Stimulated activated CD4-positive, alpha-beta T cell treated with anti-CD3 and anti-CD28 coated beads, Interleukin-12 subunit alpha, Interleukin-12 subunit beta, amount 100 ng/mL, for 48 hours (primary cell): ENCODE measurements at regions not wholly inside any gene's neighbourhood (a gene's known extent, or its start where the extent isn't known, plus 50 kb on each side); places are given as distances from the start of the nearest gene placed in this dataset.

Source experiments
- DNase-seq, 3 donors: peaks; one replicate each; pipeline ENCODE4 v3.0.0-alpha.2; 2020; ENCODE audit warnings: low read depth in 2 of 3, low spot score in 1 of 3

DNA sequence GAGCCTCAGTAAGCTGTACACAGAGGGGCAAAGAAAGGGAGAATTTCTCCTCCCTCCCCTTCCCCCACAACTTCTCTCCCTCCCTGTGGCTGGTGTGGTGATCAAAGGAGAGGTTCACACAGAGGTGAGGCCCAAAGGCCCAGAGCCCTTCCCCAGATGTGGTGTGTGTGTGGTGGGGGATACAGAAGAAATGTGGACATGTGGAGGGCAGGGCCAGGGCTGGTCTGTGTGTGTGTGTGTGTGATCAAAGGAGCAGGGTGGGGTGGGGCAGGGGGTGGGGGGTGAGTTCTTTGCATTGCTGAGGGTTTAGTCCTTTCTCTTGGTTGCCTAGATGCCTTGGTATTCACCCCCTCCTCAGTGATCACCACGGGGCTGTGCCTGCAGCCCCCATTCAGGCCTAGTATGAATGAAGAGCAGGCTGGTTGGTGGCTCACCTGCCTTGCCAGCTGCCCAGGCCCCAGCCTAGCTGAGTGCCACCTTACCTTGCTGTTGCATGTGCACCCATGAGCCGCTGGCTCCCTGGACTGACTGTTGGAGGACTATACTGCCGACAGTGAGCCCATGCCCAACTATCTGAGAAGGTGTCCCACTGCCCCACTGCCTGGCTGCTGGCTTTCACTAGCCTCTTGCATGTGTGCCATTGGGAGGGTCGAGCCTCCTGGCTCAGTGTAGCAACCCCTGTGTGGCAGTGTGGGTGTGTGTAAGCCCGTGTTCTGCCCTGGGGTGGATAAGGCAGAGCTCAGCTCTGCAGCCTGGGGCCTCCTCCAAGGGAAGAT, 101.9 kb downstream of the EFNB1 start:
- DNase-seq: no peak

DNA sequence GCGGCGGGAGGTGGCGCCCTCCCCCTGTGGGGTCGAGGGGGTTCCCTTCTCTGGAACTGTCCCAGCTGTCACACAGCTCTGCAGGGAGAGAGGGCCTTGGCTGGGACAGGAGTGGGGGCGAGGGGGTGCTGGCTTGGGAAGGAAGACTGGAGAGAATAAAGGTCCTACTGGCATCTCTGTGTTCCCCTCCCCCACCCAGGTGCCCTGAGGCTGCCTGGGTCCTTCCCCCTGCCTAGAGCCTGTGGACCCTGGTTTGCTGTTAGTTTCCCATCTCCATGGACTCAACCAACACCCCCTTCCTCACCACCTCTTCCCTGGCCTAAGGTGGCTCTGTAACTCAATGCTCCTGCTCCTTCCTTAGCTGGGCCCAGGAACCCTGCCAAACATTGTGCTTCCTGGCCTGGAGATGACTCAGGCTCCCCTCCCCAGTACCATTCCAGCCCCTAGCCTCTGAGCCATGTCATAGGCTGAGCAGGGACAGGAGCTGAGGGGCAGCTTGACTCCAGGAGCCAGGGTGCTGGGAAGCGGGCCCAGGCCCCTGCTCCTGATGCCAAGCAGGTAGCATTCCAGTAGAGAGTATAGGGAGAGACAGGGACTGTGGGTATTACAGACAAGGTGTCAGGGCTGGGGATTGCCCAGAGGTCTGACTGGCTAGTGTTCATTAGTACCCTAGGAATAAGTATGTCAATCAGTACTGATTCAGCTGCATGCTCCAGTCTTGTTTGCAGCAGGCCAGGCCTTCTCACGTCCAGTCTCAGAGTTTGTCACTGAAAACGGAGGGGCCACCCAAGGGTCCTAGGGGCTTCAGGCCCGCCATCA, 100.7 kb downstream of the EFNB1 start:
- no peak for DNase-seq

DNA sequence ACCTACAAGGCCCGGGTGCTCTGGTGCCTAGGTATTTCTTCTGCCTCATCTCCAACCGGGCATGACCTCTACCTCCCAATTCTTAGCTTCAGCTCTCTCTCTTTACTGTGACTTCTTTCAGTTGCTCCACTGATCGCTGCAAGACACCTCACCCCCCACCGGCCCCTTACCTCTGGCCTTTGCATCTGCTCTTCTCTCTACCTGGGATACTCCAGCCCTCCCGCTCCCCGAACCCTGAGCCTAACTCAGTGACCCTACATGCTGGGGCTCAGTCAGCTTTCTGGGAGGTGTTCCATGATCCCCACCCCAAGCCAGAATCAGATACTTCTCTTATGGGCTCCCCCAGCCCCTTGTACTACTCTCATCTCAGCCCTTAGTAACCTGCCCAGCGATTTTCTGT, 99.6 kb downstream of the EFNB1 start:
- DNase-seq: no peak

DNA sequence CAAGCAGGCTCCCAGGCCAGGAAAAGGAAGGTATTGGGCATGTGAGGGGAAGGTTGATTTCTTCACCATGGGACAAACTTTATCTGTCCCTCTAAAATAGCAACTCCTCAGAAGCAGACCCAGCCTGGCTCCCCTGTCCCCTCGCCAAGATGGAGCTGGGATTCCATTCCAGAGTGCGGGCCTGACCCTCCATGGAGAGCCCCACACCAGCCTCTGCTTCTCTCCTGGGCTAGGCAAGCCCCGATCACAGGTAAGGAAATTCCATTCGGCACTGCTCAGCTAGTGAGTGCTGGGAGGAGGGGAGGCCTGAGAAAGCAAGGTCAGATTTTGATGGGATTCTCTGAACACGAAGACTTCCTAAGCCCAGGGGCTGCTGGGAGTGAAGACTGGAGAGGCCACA, 98.4 kb downstream of the EFNB1 start:
- no peak for DNase-seq

DNA sequence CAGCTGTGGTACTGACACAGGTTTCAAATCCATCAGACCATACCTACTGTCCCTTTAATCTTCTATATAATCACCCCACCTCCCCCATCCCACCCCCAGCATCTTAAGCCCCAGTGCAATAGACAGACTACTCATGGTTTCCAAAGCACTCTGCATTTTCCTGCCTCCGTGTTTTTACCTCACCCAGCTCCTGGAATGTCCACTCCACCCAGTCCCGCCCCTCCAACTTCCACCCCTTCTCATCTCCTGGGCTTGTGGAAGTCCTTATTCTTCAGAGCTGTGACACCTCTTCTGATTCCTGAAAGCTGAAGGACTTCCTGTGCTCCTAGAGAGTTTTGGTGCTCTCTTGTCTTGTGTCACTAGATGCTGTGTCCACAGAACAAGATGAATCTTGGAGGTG, 94.3 kb downstream of the EFNB1 start:
- no peak for DNase-seq

DNA sequence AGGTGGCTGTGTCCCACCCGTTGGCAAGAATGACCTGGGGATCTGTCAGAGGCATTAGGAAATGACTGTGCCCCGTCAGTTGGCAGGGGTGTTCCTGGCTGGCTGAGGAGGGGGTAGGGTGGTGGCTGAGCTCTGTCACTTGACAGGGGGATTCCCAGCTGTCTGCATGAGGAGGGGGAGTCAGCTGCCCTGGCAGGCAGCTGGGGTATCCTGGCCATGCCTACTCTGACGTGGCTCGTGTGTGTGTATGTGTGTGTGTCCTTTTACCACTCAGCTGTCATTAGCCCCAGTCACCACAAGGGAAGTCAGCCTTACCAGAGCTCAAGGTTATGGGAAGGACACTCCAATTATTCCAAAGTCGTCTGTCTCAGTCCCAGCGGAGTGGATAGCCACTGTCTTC, 93.2 kb downstream of the EFNB1 start:
- DNase-seq: no peak

DNA sequence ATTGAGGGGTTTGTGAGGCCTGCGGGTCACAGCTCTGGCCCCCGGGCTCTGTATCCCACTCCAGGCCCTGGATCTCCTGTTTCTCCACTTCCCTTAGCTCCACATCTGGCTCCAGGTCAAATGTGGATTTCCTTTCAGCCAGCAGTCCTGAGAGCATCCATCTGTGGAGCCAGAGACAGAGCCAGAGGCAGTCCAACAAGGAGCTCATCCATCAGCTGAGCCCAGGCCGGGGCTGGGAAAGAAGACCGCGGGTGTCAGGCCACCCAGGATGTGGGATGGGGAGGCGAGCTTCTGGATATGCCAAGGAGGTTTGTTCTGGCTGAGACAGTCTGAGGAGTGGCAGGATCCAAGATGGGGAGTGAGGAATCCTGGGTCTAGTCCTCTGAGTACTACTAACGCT, 91.7 kb downstream of the EFNB1 start:
- DNase-seq: no peak

DNA sequence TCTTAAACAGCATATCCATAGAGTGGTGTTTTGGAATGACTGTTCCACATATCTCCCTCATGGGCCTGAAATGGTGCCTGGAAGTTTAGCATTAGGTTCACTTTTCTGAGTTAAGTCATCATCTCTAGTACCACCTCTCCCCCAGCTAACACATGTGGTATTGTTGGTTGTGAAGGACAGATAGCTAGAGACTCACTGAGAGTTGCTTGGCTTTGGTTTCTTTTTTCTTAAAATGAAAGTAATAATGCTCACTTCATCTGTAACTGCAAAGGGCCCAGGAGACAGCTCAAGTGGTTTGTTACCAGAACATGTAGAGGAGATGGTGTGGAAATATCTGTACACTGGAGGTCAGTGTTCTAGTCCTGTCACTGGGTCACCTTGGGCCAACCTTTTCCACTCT, 90.9 kb downstream of the EFNB1 start:
- no peak for DNase-seq

DNA sequence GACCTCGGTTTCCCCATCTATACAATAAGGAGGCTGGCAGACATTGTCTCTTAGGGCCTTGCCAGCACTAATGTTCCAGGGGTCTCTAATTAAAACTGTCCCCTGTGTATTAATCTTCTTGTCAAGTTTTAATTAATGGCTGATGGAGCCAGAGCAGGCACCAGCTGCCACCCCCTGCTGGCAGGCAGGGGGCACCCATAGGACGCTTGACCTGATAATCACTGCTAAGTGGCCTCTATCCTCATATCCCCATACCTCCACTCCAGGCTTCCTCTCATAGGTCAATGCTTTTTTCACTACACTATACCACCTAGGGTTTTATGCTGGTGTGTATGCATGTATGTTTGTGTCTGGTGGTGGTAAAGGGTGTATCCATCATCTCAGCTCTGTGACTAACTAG, 89.4 kb downstream of the EFNB1 start:
- DNase-seq: no peak

DNA sequence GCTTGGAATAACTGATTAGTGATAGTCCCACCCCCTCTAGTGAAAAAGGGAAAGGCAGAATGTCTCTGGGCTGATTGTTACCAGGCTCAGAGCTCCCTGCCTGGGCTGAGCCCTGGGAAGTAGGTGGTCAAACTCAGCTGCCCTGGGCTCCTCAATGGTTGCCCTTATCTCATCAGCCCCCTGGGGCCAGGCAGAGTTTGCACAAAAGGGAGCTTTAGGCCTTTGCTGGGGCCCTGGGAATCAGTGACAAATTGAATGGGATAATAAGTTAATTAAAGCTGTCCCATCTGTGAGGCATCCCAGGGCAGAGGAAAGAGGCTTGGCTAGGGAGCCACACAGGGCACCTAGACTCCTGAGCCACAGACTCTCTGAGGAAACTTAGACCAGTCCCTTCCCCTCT, 89.0 kb downstream of the EFNB1 start:
- DNase-seq: no peak

DNA sequence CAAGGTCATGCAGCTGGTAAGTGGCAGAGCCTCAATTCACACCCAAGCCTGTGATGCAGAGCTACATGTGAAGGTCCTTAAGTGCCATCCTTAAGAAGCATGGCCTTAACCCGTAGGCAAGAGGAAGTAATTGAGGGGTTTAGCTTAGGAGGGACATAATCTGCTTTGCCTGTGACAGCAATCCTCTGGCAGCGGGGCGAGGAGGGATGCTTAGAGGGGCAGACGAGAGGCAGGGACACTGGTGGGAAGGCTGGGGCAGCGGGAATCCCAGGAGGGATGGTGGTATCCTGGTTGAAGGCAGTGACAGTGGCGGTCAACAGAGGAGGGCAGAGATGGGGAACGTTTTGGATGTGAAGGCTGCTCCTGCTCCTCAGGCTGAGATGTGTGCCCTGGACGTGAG, 88.1 kb downstream of the EFNB1 start:
- DNase-seq: no peak

DNA sequence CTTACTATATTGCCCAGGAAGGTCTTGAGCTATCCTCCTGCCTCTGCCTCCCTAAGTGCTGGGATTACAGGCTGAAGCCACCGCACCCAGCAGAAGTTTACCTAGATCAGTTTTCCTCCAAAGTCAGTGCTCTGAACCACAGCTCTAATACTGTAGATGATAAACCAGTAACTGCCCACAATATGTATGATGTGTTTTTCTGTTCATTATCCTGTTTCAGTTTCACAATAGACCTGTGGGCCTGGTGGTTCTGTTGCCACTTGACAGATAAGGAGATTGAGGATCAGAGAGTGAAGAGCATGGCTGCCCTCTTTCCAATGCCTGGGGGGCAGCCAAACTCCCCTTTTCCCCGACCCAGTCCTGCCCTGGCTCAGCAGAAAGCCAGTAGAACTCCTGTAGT, 87.0 kb downstream of the EFNB1 start:
- DNase-seq: no peak

DNA sequence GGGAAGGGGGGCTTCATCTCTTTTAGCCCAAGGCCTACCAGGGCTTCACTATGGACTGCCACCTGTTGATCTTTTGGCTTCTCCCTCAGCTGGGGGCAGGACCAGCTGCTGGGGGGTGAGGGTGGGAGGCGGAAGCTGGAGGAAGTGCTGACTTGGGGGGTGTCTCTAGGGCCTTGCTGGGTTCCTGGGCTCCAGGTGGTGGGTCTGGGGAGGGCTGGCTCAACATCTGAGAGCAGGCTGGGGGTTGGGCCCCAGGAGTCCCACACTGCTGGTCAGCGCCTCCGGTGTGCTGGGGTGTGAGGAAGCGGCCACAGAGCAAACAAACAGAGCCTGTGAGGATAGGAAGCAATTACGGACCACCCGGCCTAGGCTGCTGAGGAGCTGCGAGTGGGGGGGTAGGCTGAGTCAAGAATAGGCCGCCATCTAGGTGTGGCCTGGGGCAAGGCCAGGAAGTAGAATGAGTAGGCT, 85.7 kb downstream of the EFNB1 start:
- DNase-seq: no peak

DNA sequence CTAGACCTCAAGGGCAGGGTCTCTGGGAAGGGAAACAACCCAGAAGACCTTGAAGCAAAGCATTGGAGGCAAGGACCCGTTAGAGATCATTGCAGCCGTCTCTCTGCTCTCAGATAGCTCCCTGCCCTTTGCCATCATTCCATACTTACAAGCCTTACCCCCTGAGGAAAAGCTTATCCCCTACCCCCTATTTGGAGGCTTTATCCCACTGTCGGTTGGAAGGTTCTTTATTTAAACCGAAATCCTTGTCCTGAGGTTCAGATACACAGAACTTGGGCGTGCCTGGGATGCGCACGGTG, 84.4 kb downstream of the EFNB1 start:
- DNase-seq: no peak

DNA sequence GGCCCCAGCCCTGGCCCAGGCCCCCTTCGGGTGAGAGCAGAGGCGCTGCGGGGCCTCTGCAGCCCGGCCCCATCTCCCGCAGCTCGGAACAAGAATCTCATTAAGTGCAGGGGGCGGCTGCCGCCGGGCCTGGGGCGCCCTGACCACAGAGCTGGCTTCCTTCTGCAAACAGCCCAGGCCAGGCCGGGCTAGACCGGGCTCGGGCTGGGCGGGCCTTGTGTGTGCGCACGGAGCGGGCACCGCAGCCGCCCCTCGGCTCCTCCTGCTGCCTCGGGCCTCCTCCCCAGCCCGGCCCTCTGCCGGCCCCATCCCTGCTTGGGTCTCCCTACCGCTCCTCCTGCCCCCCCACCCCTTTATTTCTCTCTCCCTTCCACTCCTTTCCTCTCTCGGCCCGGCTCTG, 83.3 kb downstream of the EFNB1 start:
- DNase-seq: no peak

DNA sequence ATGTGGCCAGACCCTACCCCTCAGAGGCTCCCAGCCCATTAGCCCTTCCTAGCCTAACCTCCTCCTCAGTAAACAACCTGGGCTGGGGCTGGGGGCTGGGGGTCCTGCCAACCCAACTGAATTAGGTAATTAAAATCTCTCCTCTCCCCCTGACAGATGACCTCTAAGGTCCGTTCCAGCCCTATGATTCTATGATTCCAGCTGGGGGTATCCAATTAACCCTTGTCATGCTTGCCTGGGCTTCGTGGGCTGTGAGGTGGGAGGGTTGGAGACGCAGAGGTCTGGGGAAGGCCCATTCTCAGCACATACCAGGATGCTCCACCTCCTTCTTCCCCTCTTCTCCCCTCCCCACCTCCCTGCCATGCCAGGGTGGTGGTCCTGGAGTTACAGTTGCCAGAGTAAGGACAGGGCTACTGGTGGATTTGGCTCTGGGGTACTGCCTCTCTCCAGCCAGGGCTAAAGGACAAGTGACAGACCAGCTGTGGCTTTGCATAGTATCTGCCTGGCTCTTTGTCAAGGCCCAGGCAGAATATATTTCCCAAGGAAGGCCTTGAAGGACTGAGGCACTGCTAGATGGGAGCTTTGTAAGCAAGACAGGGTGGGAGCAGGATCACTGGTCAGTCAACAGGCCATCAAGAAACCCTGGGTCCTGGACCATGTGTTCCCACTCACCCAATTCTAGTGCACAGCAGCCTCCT, 82.1 kb downstream of the EFNB1 start:
- DNase-seq: no peak

DNA sequence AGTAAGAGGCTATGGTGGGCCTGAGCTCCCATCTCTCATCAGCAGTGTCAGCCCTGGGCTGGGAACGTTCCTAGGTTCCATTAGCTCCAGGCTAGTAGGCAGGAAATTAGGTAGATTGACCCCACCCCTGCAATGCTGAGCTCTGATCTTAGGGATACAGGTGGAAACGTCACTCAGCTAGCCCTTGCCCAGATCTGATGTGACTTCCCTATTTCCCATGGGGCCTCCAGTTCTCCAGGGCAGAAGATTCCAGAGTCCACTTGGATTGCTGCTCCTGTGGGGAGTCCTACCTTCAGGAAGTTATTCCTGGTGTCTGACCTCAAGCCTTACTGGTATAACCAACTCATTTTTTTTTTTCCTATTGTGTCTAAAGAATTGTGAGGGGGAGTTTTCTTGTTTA, 81.1 kb downstream of the EFNB1 start:
- DNase-seq: no peak

DNA sequence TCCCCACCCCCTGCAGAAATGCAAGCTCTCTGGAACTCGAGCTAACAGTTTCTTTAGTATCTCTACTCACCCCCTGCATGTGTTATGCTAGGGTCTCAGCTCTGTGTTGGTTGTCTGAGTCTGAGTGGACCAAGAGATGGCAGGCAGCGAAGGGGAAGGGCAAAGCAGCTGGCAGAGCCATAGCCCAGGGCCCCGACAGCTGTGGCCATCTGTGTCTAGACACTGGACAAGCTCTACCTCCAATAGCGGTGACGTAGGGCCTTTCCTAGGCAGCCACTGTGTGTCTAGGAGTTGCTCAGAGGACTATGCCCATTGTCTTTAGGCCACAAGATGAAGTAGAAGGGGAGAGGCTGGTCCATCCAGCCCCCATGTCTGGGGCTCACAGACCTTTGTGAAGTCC, 79.2 kb downstream of the EFNB1 start:
- no peak for DNase-seq

DNA sequence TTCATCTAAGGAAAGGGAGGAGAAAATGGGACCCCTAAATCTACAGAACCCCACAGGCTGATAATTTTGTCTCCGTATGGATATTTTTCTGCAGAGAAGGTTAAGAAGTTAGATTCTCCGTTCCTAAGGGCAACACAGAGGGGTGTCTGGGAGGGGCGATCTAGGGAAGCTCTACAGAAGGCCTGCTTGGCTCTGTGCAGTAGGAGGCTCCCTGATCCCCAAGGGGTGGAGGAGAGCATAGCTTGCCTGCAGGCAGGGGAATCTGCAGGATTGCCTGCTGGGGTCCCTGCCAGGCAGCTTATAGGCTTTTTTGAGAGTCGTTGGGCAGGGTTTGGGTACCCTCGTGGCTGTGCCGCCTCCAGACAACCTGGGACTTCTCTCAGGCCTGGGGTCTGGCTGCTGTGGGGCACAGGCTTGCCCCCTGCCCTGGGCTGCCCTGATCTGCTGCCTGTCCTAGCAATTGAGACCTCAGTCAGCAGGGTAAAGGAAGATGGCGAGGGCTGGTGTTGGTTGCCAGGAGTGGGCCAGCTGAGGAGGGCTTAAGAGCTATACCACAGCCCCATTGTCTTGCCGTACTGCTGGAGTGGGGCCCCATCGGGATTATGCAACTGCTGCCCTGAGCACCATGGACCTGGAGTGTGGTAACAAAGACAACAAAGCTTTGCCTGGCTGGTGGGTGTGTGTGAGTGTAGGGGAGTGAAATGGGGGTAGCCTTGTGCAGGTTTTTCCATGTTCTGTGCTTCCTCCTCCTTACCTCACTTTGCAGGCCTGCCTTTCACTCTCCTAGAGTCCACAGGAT, 74.1 kb downstream of the EFNB1 start:
- no peak for DNase-seq

DNA sequence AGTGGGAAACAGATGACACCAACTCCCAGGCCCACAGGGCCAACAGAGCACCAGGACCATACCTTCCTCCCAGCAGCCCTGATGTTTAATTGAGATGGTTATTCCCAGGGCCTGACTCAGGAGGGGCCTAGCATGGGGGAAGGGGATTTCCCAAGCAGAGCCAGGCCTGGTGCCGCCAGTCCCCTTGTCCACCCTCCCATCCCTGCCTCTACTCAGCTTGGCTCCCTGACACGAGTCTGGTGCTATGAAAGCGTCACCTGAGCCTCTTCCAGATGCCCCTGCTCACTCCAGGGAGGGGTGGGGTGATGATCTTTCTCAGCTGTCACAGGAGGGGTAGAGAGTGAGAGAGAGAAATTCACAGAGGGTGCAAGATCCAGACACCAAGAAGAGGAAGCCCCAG, 72.7 kb downstream of the EFNB1 start:
- DNase-seq: no peak

DNA sequence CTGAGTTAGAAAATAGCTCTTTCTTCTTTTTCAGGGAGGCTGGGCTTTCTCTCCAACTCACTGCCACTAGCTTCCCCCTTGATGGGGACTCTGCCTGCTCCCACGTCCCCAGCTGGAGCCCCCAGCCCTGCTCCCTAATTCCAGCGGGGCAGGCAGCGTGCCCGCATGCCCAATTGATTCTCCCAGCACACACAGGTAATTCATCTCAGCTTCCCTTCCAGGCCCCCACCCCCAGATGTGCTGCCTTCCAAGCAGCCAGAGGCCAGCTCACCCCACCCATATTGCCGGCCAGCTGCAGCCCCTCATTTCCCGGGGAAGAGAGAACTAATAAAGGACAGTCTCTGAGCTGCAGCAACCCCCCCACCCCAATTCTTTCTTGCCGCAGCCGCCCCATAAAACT, 69.8 kb downstream of the EFNB1 start:
- no peak for DNase-seq
